Psoas muscle (tissue), 7 donors: ENCODE measurements at regions not wholly inside any gene's neighbourhood (a gene's known extent, or its start where the extent isn't known, plus 50 kb on each side); places are given as distances from the start of the nearest gene placed in this dataset.

Experiments used
- ATAC-seq, 4 donors: fragments of 200-7000 bp; cut with Tn5 transposase; one replicate each; pipeline ENCODE4 v1.9.1; 2020; ENCODE audit warnings: moderate library complexity in 3 of 4, mild to moderate bottlenecking in 2 of 4
- DNase-seq, 2 donors: peaks; one replicate each; pipeline ENCODE4 v3.0.0-alpha.2; 2020
- H3K27ac ChIP-seq: fragments of 200-600 bp; one replicate; pipeline ENCODE4 v1.8.0; 2022
- H3K27me3 ChIP-seq, 3 donors: fragments of 200-600 bp in 1 of 3; one replicate each; pipeline versions ENCODE4 v1.6.1 to v1.8.0; 2013 to 2022; ENCODE audit warnings: low read length in 2 of 3, mild to moderate bottlenecking in 2 of 3, moderate library complexity in 1 of 3; ENCODE audit not compliant: insufficient read depth in 3 of 3
- H3K36me3 ChIP-seq, 2 donors: fragments of 200-600 bp in 1 of 2; one replicate each; pipeline versions ENCODE4 v1.6.1 to v1.8.0; 2013 to 2022; ENCODE audit warnings: low read depth in 1 of 2, mild to moderate bottlenecking in 1 of 2, moderate library complexity in 1 of 2; ENCODE audit not compliant: insufficient read depth in 1 of 2
- H3K4me1 ChIP-seq: fragments of 200-600 bp; one replicate; pipeline ENCODE4 v1.8.0; 2022
- H3K4me3 ChIP-seq: fragments of 200-600 bp; one replicate; pipeline ENCODE4 v1.8.0; 2022; ENCODE audit warnings: mild to moderate bottlenecking
- H3K9me3 ChIP-seq: fragments of 200-600 bp; one replicate; pipeline ENCODE4 v1.8.0; 2022
- WGBS, 3 donors: extraction: QIAGEN DNeasy Blood & Tissue Kit; methylation state at CpG; one replicate each; pipeline versions ENCODE4 v1.1.6 to v1.1.7; 2013; 5-methylcytosine and 5-hydroxymethylcytosine counted together
- intact Hi-C, 2 donors: fragments of 100-400 bp; cut with DNase I; formaldehyde crosslinking; loops; one replicate each; pipeline versions ENCODE4 v1.11.0 to v1.14.2; 2022
- TF ChIP-seq, protein P1 (sequence below): fragments of 200-600 bp; IDR thresholded peaks from one replicate; pipeline ENCODE4 v1.8.0; 2022; ENCODE audit warnings: antibody characterized with exemption
- donor health status: healthy with polysubstance abuse.
- donor health status: DM: no; HTN: no; CAD: no; lungs with moderate emphysema.
- donor health status: Bipolar disorder and iron deficiency.
- donor health status: healthy.
- donor health status: DM: yes; HTN: yes; CAD: no.
- donor health status: DM: no; HTN: no; CAD: no.
- donor health status: DM: yes; HTN: yes; CAD: no.

DNA sequence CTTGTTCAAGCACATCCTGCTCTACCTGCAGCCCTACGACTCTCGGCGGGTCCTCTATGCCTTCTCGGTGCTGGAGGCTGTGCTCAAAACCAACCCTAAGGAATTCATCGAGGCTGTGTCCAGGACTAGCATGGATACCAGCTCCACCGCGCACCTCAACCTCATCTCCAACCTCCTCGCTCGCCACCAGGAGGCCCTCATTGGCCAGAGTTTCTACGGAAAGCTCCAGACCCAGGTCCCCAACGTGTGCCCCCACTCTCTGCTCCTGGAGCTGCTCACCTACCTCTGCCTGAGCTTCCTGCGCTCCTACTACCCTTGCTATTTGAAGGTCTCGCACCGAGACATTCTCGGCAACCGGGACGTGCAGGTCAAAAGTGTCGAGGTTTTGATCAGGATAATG, 74.3 kb upstream of the MORC3 start:
- intact Hi-C loops = no loop called here
- ATAC-seq (no peak), DNase-seq (no peak)
- 84 to 92% (median 92%) methylated on average over 18 of the region's 18 CpGs for WGBS, 3 donors
- H3K4me1 ChIP-seq = no peaks in the 10 kb centered on the region
- TF ChIP-seq, protein P1, sequence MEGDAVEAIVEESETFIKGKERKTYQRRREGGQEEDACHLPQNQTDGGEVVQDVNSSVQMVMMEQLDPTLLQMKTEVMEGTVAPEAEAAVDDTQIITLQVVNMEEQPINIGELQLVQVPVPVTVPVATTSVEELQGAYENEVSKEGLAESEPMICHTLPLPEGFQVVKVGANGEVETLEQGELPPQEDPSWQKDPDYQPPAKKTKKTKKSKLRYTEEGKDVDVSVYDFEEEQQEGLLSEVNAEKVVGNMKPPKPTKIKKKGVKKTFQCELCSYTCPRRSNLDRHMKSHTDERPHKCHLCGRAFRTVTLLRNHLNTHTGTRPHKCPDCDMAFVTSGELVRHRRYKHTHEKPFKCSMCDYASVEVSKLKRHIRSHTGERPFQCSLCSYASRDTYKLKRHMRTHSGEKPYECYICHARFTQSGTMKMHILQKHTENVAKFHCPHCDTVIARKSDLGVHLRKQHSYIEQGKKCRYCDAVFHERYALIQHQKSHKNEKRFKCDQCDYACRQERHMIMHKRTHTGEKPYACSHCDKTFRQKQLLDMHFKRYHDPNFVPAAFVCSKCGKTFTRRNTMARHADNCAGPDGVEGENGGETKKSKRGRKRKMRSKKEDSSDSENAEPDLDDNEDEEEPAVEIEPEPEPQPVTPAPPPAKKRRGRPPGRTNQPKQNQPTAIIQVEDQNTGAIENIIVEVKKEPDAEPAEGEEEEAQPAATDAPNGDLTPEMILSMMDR = no peak
- no peaks in the 10 kb centered on the region for H3K27me3 ChIP-seq
- H3K36me3 ChIP-seq = peaks cover 2 to 75% of the 10 kb centered on the region in 2 donors
- H3K27ac ChIP-seq = no peak overlapping the region
- no peaks in the 10 kb centered on the region for H3K9me3 ChIP-seq
- no peak overlapping the region for H3K4me3 ChIP-seq

DNA sequence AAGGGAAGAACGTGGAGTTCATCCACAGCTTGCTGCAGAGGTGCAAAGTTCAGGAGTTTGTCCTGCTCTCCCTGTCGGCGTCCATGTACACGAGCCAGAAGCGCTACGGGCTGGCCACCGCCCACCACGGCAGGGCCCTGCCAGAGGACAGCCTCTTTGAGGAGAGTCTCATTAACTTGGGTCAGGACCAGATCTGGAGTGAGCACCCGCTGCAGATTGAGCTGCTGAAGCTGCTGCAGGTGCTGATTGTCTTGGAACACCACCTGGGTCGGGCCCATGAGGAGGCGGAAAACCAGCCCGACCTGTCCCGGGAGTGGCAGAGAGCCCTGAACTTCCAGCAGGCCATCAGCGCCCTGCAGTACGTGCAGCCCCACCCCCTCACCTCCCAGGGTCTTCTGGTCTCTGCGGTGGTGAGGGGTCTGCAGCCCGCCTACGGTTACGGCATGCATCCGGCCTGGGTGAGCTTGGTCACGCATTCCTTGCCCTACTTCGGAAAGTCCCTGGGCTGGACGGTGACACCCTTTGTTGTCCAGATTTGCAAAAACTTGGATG, 73.8 kb upstream of the MORC3 start:
- H3K36me3 ChIP-seq = peaks cover 2 to 75% of the 10 kb centered on the region in 2 donors
- no peaks in the 10 kb centered on the region for H3K27me3 ChIP-seq
- 53 to 69% (median 63%) methylated on average over 23 of the region's 23 CpGs for WGBS, 3 donors
- no peak for DNase-seq
- TF ChIP-seq, protein P1 = no peak
- intact Hi-C loops = no loop called here
- H3K4me1 ChIP-seq = no peaks in the 10 kb centered on the region
- H3K9me3 ChIP-seq = no peaks in the 10 kb centered on the region
- H3K27ac ChIP-seq = no peak overlapping the region
- no peak overlapping the region for H3K4me3 ChIP-seq
- no peak for ATAC-seq

DNA sequence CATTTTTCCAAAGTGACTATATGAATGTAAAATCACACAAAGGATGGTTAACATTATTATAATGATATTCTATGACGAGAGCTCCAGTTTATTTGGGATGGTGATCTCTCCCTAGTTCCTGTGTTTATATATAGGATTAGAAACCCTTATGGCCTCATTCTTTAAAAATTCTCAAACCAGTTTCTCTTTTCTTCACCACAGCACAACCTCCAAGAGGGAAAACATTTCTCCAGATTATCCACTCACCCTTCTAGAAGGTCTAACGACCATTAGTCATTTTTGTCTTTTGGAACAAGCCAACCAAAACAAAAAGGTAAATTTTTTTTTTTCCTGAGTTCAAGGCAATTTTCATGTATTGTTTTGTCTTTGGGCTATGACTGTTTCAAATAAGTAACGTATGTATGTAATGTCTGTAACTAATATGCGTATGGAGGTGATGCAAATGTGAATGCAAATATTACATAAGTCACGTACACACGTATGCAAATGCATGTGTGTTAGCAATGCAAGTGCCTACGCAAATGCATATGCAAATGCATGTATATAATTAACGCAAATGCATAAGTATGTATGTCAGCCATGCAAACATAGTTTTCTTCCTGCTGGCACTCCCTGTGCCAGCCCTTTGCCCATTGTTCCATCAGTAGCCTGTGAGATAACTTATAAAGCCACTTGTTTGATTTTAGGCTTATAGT, 72.5 kb upstream of the MORC3 start:
- H3K27me3 ChIP-seq = no peaks in the 10 kb centered on the region
- 89 to 91% (median 91%) methylated on average over 8 of the region's 8 CpGs for WGBS, 3 donors
- peaks cover 2 to 79% of the 10 kb centered on the region in 2 donors for H3K36me3 ChIP-seq
- no peaks in the 10 kb centered on the region for H3K9me3 ChIP-seq
- intact Hi-C loops = no loop called here
- H3K4me1 ChIP-seq = no peaks in the 10 kb centered on the region
- no peak overlapping the region for H3K4me3 ChIP-seq
- DNase-seq = no peak
- no peak overlapping the region for H3K27ac ChIP-seq
- ATAC-seq = no peak
- TF ChIP-seq, protein P1 = no peak

DNA sequence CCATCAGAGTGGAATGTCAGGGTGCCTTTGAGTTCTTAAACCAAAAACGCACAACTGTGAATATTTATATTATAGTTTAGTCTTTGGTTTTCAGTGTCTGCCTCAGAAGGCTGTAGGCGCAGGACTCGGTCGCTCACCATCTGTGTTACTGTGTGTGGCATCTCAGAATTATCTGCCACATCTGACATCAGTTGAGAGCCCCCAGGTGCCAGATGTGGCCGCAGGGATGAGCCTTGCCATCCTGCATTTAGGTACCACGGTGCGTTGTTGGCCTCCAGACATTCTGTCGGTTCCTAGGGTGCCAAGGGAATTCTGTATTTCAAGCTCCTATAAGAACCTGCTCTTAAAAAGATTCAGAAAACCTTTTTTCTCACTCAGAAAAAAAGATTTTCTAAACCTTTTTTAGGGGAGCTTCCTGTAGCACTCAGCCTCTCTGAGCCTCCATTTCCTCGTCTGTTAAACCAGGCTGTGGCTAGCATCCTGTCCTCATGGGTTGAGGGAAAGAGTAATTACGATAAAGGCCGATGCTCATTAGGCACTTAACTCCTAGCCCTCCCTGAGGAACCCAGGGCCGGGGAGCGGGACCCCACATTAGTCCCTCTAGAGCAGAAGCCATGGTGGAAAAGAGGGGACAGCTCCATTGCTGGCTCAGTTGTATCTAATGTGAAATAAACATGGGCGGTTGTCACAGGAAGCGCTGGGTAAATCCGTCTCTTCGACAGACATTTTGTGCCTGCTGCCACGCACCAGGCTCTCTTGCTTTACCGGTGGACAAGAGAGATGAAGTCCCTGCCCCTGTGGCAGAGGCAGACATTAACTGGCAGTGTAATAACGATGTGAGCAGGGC, 70.2 kb upstream of the MORC3 start:
- ATAC-seq = no peak
- TF ChIP-seq, protein P1 = no peak
- H3K9me3 ChIP-seq = no peaks in the 10 kb centered on the region
- H3K4me1 ChIP-seq = no peaks in the 10 kb centered on the region
- H3K4me3 ChIP-seq = no peak overlapping the region
- intact Hi-C loops = no loop called here
- no peak overlapping the region for H3K27ac ChIP-seq
- WGBS, 3 donors = 86 to 87% (median 86%) methylated on average over 20 of the region's 20 CpGs
- H3K36me3 ChIP-seq = peaks cover 2 to 97% of the 10 kb centered on the region in 2 donors
- H3K27me3 ChIP-seq = no peaks in the 10 kb centered on the region
- DNase-seq = no peak
